Karpas-422 (cell line): ENCODE measurements at regions not wholly inside any gene's neighbourhood (a gene's known extent, or its start where the extent isn't known, plus 50 kb on each side); places are given as distances from the start of the nearest gene placed in this dataset.

Experiments
- DNase-seq: peaks from one replicate; pipeline ENCODE4 v3.0.0-alpha.2; 2015
- H2AFZ ChIP-seq: fragments of 200-600 bp; sonication (generic); 2 replicates; pipeline ENCODE4 v1.6.1; 2014; ENCODE audit warnings: antibody characterized with exemption, low read length, mixed read lengths
- H3K27ac ChIP-seq: fragments of 200-600 bp; sonication (generic); 2 replicates; pipeline ENCODE4 v1.5.1; 2014; ENCODE audit warnings: mild to moderate bottlenecking, low read length, moderate library complexity
- H3K27me3 ChIP-seq: fragments of 200-600 bp; sonication (generic); 2 replicates; pipeline ENCODE4 v1.6.1; 2014; ENCODE audit warnings: low read length, mixed read lengths
- H3K36me3 ChIP-seq: fragments of 200-600 bp; sonication (generic); 2 replicates; pipeline ENCODE4 v1.6.1; 2014; ENCODE audit warnings: low read length, mixed read lengths; ENCODE audit not compliant: insufficient read depth
- H3K4me1 ChIP-seq: fragments of 200-600 bp; sonication (generic); 2 replicates; pipeline ENCODE4 v1.6.1; 2014; ENCODE audit warnings: mild to moderate bottlenecking, low read length, mixed read lengths
- H3K4me2 ChIP-seq: fragments of 200-600 bp; sonication (generic); 2 replicates; pipeline ENCODE4 v1.6.1; 2014; ENCODE audit warnings: low read length, low read depth, mild to moderate bottlenecking; ENCODE audit not compliant: poor library complexity, severe bottlenecking
- H3K4me3 ChIP-seq: fragments of 200-600 bp; sonication (generic); 2 replicates; pipeline ENCODE4 v1.5.1; 2014; ENCODE audit warnings: mild to moderate bottlenecking, antibody characterized with exemption, low read length, mixed read lengths
- H3K79me2 ChIP-seq: fragments of 200-600 bp; sonication (generic); 2 replicates; pipeline ENCODE4 v1.6.1; 2014; ENCODE audit warnings: mild to moderate bottlenecking, low read length, mixed read lengths
- H3K9ac ChIP-seq: fragments of 200-600 bp; sonication (generic); 2 replicates; pipeline ENCODE4 v1.6.0; 2014; ENCODE audit warnings: low read length
- H3K9me2 ChIP-seq: fragments of 200-600 bp; sonication (generic), shearing (Covaris generic); replicated peaks from 2 replicates; pipeline ENCODE4 v1.6.0; 2014; ENCODE audit warnings: mild to moderate bottlenecking, low read length, moderate library complexity; ENCODE audit not compliant: insufficient read depth
- H3K9me3 ChIP-seq: fragments of 300-700, 200-600 bp; sonication (generic); 2 replicates; pipeline ENCODE4 v1.6.1; 2014; ENCODE audit warnings: low read length, mixed read lengths
- H4K20me1 ChIP-seq: fragments of 200-600 bp; sonication (generic); 2 replicates; pipeline ENCODE4 v1.6.1; 2014; ENCODE audit warnings: mild to moderate bottlenecking, antibody characterized with exemption, low read length, low read depth; ENCODE audit not compliant: insufficient read depth

DNA sequence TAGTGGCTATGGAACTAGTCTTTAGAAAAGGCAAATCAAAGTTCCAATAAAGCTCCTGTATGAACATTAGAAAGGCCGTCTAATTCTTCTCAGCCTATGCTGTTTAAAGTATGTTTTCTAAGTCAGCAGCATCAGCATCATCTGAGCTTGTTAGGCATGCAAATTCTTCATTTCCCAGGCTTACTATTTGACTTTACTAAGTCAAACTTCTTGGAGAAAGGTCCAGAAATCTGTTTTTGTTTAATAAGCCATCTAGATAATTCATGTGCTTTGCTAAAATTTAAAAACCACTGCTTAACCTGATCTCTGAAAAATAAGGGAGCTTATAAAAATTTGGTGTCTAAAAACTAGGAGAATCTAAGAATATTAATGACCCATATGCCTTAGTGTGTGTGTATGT, 200.2 kb upstream of the SGCD start:
- Histone ChIP-seq H3K4me1 (no peaks in the 10 kb centered on the region), H3K36me3 (no peaks in the 10 kb centered on the region), H3K9me3 (no peaks in the 10 kb centered on the region), H2AFZ (no peak overlapping the region), H3K4me3 (no peak overlapping the region), H3K79me2 (no peaks in the 10 kb centered on the region), H4K20me1 (no peaks in the 10 kb centered on the region), H3K9me2 (no peaks in the 10 kb centered on the region), H3K4me2 (no peak overlapping the region), H3K27me3 (no peaks in the 10 kb centered on the region), H3K27ac (no peak overlapping the region), H3K9ac (no peak overlapping the region)
- DNase-seq = no peak

DNA sequence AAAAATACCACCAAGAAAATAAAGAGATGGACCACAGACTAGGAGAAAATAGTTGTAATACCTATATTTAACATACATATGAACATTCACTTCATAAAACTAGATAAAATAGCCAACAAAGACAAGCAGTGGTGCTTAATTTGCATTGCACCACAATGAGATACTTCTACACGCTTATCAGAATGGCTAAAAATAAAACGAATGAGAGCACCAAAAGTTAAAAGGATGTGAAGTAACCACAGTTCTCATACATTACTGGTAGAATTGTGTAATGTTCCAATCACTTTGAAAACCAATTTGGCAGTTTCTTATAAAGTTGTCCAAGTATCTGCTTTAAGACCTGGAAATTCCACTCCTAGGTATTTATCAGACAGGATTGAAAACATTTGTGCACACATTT, 198.9 kb upstream of the SGCD start:
- Histone ChIP-seq H4K20me1 (no peaks in the 10 kb centered on the region), H3K79me2 (no peaks in the 10 kb centered on the region), H3K4me2 (no peak overlapping the region), H3K4me1 (no peaks in the 10 kb centered on the region), H3K36me3 (no peaks in the 10 kb centered on the region), H3K9ac (no peak overlapping the region), H3K4me3 (no peak overlapping the region), H3K9me2 (no peaks in the 10 kb centered on the region), H3K27me3 (no peaks in the 10 kb centered on the region), H3K27ac (no peak overlapping the region), H3K9me3 (no peaks in the 10 kb centered on the region), H2AFZ (no peak overlapping the region)
- no peak for DNase-seq

DNA sequence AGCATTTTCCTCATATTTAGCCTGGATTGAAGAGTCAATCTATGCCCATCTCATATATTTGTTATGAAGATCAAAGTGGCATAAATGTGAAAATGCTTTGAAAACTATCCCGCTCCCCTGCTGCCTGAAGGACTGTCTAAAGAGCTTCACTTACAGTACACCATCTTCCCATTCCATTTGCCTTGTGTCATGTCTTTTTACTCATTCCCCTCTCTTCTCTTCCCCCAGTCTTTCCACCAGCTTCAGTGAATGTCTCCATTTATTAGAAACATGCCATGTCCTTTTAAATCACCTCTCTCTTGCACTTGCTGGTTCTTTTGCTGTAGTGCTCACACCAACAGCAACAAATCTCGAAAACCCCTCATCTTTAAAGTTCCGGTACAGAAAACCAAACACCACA, 192.7 kb upstream of the SGCD start:
- H3K9me2 ChIP-seq = no peaks in the 10 kb centered on the region
- H3K27ac ChIP-seq = no peak overlapping the region
- H3K9ac ChIP-seq = no peak overlapping the region
- H2AFZ ChIP-seq = no peak overlapping the region
- H4K20me1 ChIP-seq = no peaks in the 10 kb centered on the region
- no peaks in the 10 kb centered on the region for H3K36me3 ChIP-seq
- H3K4me1 ChIP-seq = no peaks in the 10 kb centered on the region
- H3K27me3 ChIP-seq = no peaks in the 10 kb centered on the region
- H3K9me3 ChIP-seq = no peaks in the 10 kb centered on the region
- no peaks in the 10 kb centered on the region for H3K79me2 ChIP-seq
- no peak for DNase-seq
- no peak overlapping the region for H3K4me3 ChIP-seq
- H3K4me2 ChIP-seq = no peak overlapping the region

DNA sequence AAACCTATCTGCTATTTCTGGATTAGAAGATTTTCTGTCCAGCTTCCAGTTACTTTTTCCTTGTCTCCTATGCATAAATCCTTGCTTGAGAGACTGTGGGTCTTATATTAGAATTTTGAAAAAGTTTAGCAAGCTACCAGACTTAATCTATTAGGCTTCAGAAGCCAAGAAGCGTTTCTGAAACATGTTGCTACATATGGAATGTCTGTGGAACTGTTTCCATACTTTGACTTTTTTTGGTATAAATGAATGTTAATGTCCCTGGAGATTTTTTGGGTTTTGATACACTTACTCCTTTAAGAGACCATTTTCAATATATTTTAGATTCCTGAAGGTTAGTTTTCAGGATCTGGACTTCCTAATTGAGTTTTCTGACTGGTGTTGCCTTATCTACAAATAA, 191.4 kb upstream of the SGCD start:
- Histone ChIP-seq H3K4me3 (no peak overlapping the region), H3K9me3 (no peaks in the 10 kb centered on the region), H2AFZ (no peak overlapping the region), H3K4me1 (no peaks in the 10 kb centered on the region), H3K4me2 (no peak overlapping the region), H3K27me3 (no peaks in the 10 kb centered on the region), H3K9ac (no peak overlapping the region), H3K9me2 (no peaks in the 10 kb centered on the region; the same call in 1 of the 2 replicates), H3K27ac (no peak overlapping the region), H3K79me2 (no peaks in the 10 kb centered on the region), H3K36me3 (no peaks in the 10 kb centered on the region), H4K20me1 (no peaks in the 10 kb centered on the region)
- no peak for DNase-seq

DNA sequence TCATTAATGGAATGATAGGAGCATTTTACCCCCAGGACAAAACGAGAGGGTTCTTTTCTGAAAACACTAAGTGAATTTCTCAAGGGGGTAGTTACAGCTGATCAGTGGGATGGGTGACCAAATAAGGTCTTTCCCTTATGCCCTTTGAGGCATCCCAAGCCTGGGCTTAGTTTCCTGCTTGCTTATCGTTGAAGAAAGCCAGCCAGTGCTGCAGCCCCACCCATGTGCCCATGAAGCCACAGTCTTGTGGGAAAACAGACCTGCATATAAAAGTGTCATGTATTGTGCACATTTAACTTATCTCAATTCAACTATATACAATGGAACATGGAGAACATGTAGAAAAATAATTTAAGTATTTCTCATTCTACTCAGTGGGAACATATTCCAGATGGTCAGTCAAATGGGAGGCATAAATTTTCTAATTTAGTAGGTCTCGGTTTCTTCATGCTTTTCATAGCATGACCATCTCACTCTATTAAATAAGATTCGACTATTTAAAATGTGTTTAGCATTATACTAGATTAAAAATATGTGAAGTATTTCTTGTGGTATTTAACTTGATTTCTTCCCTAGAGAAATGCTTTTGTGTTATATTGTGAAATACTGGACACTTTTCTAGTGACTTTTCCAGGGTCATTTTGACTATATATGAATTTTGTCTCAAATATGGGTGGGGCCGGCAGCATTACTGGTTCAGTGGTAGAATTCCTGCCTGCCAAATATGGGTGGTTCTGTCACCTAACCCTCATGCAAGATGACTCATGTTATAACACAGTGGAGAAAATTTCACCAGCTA, 189.7 kb upstream of the SGCD start:
- no peaks in the 10 kb centered on the region; the same call in 1 of the 2 replicates for H3K9me2 ChIP-seq
- no peaks in the 10 kb centered on the region for H3K79me2 ChIP-seq
- H3K4me3 ChIP-seq = no peak overlapping the region
- H4K20me1 ChIP-seq = no peaks in the 10 kb centered on the region
- DNase-seq = no peak
- H3K4me1 ChIP-seq = no peaks in the 10 kb centered on the region
- H3K27me3 ChIP-seq = no peaks in the 10 kb centered on the region
- H3K36me3 ChIP-seq = no peaks in the 10 kb centered on the region
- no peaks in the 10 kb centered on the region for H3K9me3 ChIP-seq
- H3K9ac ChIP-seq = no peak overlapping the region
- no peak overlapping the region for H3K4me2 ChIP-seq
- no peak overlapping the region for H3K27ac ChIP-seq
- no peak overlapping the region for H2AFZ ChIP-seq

DNA sequence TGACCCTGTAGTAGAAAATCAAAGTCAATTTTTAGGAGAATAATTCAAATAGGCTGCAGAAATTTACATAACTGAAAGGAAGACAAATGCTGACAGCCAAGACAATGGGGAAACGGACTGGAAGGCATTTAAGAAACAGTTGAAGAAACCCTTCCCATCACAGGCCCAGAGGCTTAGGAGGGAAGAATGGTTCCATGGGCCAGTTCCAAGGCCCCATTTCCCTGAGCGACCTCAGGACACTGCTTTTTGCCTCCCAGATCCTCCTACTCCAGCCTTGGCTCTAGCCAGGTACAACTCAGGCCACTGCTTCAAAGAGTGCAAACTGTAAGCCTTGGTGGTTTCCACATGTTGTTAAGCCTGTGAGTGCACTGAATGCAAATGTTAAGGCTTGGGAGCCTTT, 184.1 kb upstream of the SGCD start:
- Histone ChIP-seq H3K27ac (no peak overlapping the region), H3K4me1 (no peaks in the 10 kb centered on the region), H3K36me3 (no peaks in the 10 kb centered on the region), H3K9ac (no peak overlapping the region), H3K79me2 (no peaks in the 10 kb centered on the region), H3K4me3 (no peak overlapping the region), H3K27me3 (no peaks in the 10 kb centered on the region), H3K9me2 (no peaks in the 10 kb centered on the region; the same call in 1 of the 2 replicates), H2AFZ (no peak overlapping the region), H4K20me1 (no peaks in the 10 kb centered on the region), H3K9me3 (no peaks in the 10 kb centered on the region), H3K4me2 (no peak overlapping the region)
- DNase-seq = no peak

DNA sequence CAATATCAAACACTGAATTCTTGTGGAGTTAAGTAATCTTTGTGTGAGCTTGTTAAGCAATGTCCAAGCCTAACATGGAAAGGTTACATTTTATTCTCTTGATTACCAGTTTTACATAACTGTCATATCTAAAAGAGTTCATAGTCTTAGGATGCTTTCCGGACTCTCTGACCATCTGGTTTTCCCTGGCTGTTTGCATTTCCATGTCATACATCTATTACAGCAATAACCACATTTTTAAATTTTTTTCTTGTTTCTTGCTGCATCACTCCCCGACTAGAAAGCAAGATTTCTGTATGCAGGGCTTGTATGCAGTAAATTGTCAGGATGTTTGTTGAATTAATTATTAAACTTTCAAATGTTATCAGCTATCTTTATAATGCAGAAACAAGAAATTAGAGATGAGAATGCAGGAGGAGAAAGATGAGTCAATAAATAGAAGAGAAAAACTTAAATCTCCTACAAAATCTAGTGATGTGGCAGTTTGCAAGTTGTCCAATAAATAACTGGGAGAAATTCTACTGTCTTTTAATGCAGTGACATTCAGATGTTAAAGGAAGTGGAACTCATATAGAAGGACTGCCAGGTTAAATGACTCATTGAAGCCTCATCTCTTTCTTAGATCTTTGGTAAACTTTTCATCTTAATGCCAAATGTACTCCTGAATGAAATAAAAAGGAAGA, 179.6 kb upstream of the SGCD start:
- H3K27ac ChIP-seq = no peak overlapping the region

DNA sequence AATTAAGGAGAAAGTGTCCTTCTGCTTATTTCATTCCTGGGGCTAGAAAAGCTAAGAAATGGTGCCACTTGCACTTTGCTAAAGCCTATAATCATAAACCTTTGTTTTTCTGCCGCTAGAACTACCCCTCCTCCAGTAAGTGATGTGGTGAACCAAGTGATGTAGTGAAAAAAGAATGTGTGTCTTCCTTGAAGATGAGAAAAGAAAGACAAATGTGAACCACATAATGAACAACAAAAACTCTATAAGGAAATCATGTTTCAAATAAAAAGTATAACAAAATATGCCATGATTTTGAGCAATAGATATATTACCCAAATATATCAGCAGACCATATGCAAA, 179.0 kb upstream of the SGCD start:
- Histone ChIP-seq H3K36me3 (no peaks in the 10 kb centered on the region), H3K27ac (no peak overlapping the region)

More for the DNA sequence above, 179.6 kb upstream of the SGCD start:
- H3K36me3 ChIP-seq = no peaks in the 10 kb centered on the region
- no peaks in the 10 kb centered on the region for H3K27me3 ChIP-seq
- no peaks in the 10 kb centered on the region for H4K20me1 ChIP-seq
- H3K4me1 ChIP-seq = no peaks in the 10 kb centered on the region
- no peaks in the 10 kb centered on the region for H3K79me2 ChIP-seq
- no peak overlapping the region for H3K4me2 ChIP-seq
- no peak for DNase-seq
- no peak overlapping the region for H3K4me3 ChIP-seq
- no peak overlapping the region for H2AFZ ChIP-seq
- H3K9me2 ChIP-seq = no peaks in the 10 kb centered on the region
- H3K9ac ChIP-seq = no peak overlapping the region
- no peaks in the 10 kb centered on the region for H3K9me3 ChIP-seq

More for the DNA sequence above, 179.0 kb upstream of the SGCD start:
- no peaks in the 10 kb centered on the region for H4K20me1 ChIP-seq
- H3K9me3 ChIP-seq = no peaks in the 10 kb centered on the region
- no peak overlapping the region for H3K9ac ChIP-seq
- H3K4me2 ChIP-seq = no peak overlapping the region
- no peak overlapping the region for H2AFZ ChIP-seq
- no peaks in the 10 kb centered on the region for H3K27me3 ChIP-seq
- no peaks in the 10 kb centered on the region for H3K79me2 ChIP-seq
- DNase-seq = no peak
- H3K9me2 ChIP-seq = no peaks in the 10 kb centered on the region
- no peaks in the 10 kb centered on the region for H3K4me1 ChIP-seq
- no peak overlapping the region for H3K4me3 ChIP-seq
